Hematopoietic multipotent progenitor cell treated with erythropoietin and hydrocortisone succinate and interleukin-3 and kit ligand, for 6 days (in vitro differentiated cells): ENCODE measurements at regions not wholly inside any gene's neighbourhood (a gene's known extent, or its start where the extent isn't known, plus 50 kb on each side); places are given as distances from the start of the nearest gene placed in this dataset.

Source experiments
- DNase-seq: peaks from one replicate; pipeline ENCODE4 v3.0.0-alpha.2; 2015

GRCh38 chr18:60812921-60813320, 440.3 kb upstream of the MC4R start:
- no peak for DNase-seq

- no peak for DNase-seq
These were observed 453.8 kb upstream of the MC4R start for GRCh38 chr18:60826346-60826745.

GRCh38 chr18:60831971-60832370, 459.4 kb upstream of the MC4R start:
- no peak for DNase-seq

GRCh38 chr18:60838677-60839076, 466.1 kb upstream of the MC4R start:
- DNase-seq, result no peak

DNA sequence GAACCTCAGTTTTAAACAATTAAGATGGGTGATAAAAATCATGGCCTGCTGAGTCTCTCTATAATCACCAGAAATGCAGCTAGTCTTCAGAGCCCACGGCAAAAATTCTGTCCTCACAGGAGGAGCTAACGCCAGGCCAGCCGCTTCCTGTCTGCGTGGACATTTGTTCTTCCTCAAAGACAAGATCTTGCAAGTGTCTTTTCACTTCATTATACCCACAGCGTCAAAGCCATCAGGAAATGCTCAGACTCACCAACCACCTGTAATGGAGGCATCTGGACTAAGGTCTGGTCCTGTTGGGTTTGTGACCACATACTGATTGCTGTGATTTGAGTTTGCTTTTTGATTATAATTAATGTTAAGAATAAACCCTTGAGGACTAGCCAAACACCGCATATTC, 473.8 kb upstream of the MC4R start:
- DNase-seq, result no peak

- no peak for DNase-seq
These were observed 474.9 kb upstream of the MC4R start for GRCh38 chr18:60847517-60847916.

DNA sequence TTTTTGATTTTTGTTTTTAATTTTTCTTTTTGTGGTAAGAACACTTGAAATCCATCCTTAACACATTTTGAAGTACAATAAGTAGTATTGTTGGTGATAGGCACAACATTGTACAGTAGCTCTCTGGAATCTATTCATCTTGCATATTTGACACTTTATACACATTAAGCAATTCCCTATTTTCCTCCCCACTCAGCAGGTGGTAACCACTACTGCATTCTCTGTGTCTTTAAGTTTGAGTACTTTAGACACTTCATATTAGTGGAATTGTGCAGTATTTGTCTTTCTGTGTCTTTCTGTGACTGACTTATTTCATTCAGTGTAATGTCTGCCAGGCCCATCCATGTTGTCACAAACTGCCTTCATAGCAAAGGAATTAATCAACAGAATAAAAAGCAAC, 471.7 kb upstream of the CDH20 start:
- no peak for DNase-seq

DNA sequence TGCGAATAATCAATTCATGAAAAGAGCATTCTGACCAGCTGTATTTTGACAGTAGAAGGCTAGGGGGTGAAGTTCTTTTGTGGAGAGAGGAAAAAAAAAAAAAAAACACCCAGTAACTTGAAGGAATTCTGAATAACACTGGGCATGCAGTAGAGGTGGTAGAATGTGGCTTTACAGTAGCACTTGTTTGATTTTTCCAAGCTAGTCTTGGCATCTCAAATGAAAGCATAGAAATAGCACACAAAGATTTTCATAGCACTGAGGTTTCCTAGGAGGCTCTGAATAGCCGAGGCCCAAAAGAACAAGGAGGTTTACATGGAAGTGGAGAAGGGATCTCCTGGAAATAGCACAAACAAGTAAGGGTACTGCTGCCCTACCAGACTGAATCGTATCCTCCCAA, 470.2 kb upstream of the CDH20 start:
- no peak for DNase-seq

- DNase-seq, result no peak
These were observed 467.4 kb upstream of the CDH20 start for GRCh38 chr18:60865801-60866200.

DNA sequence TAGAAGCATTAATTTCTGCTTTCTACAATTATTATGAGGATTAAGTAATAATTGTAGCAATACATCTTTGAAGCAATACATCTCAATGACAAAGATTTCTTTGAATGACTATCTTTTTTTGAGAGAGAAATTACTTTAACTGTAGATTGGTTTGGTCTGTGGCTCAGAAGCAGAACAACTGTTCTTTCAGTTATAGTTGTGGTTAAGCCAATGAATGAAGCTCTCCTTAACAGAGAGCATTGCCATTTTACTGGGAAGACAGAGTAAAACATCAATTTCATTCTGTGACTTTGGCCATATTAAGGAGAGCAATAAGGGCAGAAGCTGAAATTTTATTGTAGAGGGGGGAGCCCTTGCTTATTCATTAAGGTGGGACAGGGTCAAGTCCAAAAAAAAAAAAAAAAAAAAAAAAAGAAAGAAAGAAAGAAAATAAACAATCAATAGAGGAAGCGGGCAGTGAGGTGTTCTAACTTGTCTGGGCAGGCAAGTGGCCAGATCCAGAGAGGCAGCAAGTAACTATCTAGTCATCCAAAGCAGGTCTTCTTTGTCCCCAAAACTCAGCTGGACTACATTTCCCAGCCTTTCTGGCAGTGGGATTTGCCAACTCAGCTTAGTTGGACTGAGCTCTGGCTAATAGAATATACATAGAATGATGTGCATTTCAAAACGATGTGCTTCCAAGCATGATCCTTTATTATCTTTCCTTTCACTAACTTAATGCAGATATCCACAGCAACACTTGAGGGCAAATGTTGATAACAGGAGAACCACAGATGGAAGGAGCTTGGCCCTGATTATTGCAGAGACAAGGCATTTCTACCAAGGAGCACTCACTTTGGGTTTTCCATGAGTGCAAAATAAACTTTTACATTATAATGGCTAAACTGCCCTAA, 462.7 kb upstream of the CDH20 start:
- DNase-seq, result no peak

DNA sequence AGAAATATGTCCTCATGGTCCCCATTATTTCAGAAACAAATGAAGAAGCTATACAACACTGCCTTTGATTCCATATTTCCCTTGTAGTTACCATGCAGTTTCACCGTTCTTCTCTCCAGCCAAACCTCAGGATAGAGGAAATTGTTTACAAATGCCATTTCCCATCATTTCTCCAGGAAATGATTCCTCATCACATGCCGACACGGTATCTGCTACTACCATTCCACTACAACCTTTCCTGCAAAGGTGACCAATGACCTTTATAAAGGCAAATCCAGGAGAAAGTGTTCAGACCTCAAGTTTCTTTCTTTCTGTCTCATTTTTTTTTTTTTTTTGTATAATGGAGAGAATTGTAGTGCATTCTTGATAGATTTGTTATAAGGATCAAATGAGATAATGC, 460.8 kb upstream of the CDH20 start:
- no peak for DNase-seq

DNA sequence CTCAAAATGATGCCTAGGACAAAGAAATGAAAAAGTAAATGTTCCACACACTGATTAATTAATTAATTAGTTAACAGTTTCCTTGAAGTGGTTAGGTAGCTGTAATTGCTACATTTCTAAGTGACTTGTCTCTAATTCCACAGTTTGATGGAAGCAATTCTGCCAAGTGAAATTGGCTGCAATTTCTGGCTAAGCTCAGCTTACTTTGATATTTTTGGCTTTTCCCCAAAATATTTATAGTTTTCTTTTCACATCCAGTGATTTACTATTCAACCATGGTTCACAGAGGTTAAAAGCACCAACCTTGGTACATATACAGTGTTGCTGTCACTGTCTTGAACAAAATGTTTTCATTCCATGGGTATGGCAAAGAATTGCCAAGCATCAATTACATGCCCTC, 459.5 kb upstream of the CDH20 start:
- no peak for DNase-seq

- DNase-seq, result no peak
These were observed 457.2 kb upstream of the CDH20 start for GRCh38 chr18:60875957-60876507.

- DNase-seq, result no peak
These were observed 453.0 kb upstream of the CDH20 start for GRCh38 chr18:60880184-60880583.

- no peak for DNase-seq
These were observed 449.6 kb upstream of the CDH20 start for GRCh38 chr18:60883587-60883986.

- DNase-seq, result no peak
These were observed 445.1 kb upstream of the CDH20 start for GRCh38 chr18:60888071-60888624.

GRCh38 chr18:60889442-60889841, 443.8 kb upstream of the CDH20 start:
- no peak for DNase-seq

- no peak for DNase-seq
These were observed 441.3 kb upstream of the CDH20 start for GRCh38 chr18:60891936-60892335.

- no peak for DNase-seq
These were observed 440.8 kb upstream of the CDH20 start for GRCh38 chr18:60892441-60892840.

DNA sequence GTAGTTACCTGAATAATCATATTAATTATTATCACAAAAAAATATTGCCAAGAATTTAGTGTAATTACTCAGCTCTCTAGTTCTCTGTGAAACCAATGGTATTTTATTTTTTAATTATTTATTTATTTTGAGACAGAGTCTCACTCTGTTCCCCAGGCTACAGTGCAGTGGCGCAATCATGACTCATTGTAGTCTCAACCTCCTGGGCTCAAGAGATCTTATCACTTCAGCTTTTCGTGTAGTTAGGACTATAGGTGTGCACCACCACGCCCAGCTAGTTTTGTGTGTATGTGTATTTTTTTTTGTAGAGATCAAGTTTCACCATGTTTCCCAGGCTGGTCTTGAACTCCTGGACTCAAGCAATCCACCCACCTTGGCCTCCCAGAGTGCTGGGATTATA, 440.4 kb upstream of the CDH20 start:
- DNase-seq, result no peak

DNA sequence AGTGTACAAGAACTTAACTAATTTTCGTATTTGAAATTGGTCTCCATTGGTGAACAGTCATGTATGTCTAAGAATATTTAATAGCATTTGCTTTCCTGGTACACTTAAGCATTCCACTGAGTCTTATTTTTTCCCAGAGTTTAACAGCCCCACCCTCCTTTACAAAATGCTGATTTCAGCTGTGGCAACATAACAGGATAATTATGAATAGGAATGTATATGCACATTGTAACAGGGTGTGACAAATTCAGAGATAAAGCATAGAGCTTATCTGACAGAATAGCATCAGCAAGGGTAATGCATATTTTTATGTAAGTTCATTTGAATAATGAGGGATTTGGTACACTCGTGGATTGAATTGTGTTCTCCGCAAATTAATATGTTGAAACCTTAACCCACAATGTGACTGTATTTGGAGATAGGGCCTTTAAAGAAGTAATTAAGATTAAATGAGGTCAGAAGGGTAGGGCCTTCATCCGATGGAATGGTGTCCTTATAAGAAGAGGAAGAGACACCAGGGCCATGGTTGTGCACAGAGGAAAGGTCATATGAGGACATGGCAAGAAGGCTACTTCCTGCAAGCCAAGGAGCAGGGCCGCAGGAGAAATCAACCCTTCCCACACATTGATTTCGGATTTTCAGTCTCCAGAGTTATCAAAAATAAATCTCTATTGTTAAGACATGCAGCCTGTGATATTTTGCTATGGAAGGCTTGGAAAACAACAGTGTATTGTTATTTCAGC, 439.7 kb upstream of the CDH20 start:
- no peak for DNase-seq

GRCh38 chr18:60894254-60894945, 438.8 kb upstream of the CDH20 start:
- no peak for DNase-seq

- DNase-seq, result no peak
These were observed 438.0 kb upstream of the CDH20 start for GRCh38 chr18:60895181-60895580.
